KBM-7 (cell line): ENCODE measurements at regions not wholly inside any gene's neighbourhood (a gene's known extent, or its start where the extent isn't known, plus 50 kb on each side); places are given as distances from the start of the nearest gene placed in this dataset.

Source experiments
- DNase-seq: peaks from one replicate; pipeline ENCODE4 v3.0.0-alpha.2; 2015
- in situ Hi-C: fragments of 300-500 bp; cut with MboI; formaldehyde crosslinking; loops from 2 replicates; pipeline ENCODE4 v1.14.3; 2020; ENCODE audit warnings: low sequenced_read_pairs, low pct_unique_long_range_greater_than_20kb, mixed read lengths

GRCh38 chr2:239884875-239885274 lies 140.3 kb downstream of the NDUFA10 start:
- DNase-seq: no peak

GRCh38 chr2:239884051-239884405 lies 141.1 kb downstream of the NDUFA10 start:
- in situ Hi-C loops: no loop called here
- no peak for DNase-seq

More at GRCh38 chr2:239884875-239885274, 140.3 kb downstream of the NDUFA10 start:
- in situ Hi-C loops: no loop called here

GRCh38 chr2:239883326-239884050 lies 141.7 kb downstream of the NDUFA10 start:
- in situ Hi-C loops: no loop called here

GRCh38 chr2:239882781-239883180 lies 142.4 kb downstream of the NDUFA10 start:
- DNase-seq: no peak
- in situ Hi-C loops: no loop called here

More at GRCh38 chr2:239883326-239884050, 141.7 kb downstream of the NDUFA10 start:
- DNase-seq: no peak

GRCh38 chr2:239882331-239882732 lies 142.8 kb downstream of the NDUFA10 start:
- peak; percentile 35 for DNase-seq
- in situ Hi-C loops: no loop called here

GRCh38 chr2:239881561-239882320 lies 143.4 kb downstream of the NDUFA10 start:
- DNase-seq: no peak
- in situ Hi-C loops: no loop called here

- in situ Hi-C loops: no loop called here
- DNase-seq: no peak
These were observed 144.1 kb downstream of the NDUFA10 start for GRCh38 chr2:239881031-239881471.

GRCh38 chr2:239880396-239880795 lies 144.7 kb downstream of the NDUFA10 start:
- in situ Hi-C loops: no loop called here
- DNase-seq: no peak

GRCh38 chr2:239879423-239880084 lies 145.6 kb downstream of the NDUFA10 start:
- in situ Hi-C loops: no loop called here
- DNase-seq: peak; percentile 19

GRCh38 chr2:239878686-239879085 lies 146.5 kb downstream of the NDUFA10 start:
- in situ Hi-C loops: no loop called here
- DNase-seq: no peak

- no peak for DNase-seq
- in situ Hi-C loops: no loop called here
These were observed 148.2 kb downstream of the NDUFA10 start for GRCh38 chr2:239876948-239877289.

- in situ Hi-C loops: no loop called here
These were observed 148.7 kb downstream of the NDUFA10 start for GRCh38 chr2:239876271-239876947.

GRCh38 chr2:239874636-239875356 lies 150.3 kb downstream of the NDUFA10 start:
- in situ Hi-C loops: no loop called here
- no peak for DNase-seq

More at GRCh38 chr2:239876271-239876947, 148.7 kb downstream of the NDUFA10 start:
- DNase-seq: no peak

GRCh38 chr2:239873656-239874635 lies 151.2 kb downstream of the NDUFA10 start:
- in situ Hi-C loops: no loop called here
- no peak for DNase-seq

GRCh38 chr2:239871481-239872435 lies 153.4 kb downstream of the NDUFA10 start:
- in situ Hi-C loops: no loop called here
- DNase-seq: no peak

GRCh38 chr2:239870863-239871262 lies 154.3 kb downstream of the NDUFA10 start:
- no peak for DNase-seq
- in situ Hi-C loops: no loop called here

- in situ Hi-C loops: no loop called here
These were observed 154.9 kb downstream of the NDUFA10 start for GRCh38 chr2:239870276-239870675.

More at GRCh38 chr2:239870276-239870675, 154.9 kb downstream of the NDUFA10 start:
- no peak for DNase-seq
